Inferior parietal cortex (tissue), 1 donor: ENCODE measurements at regions not wholly inside any gene's neighbourhood (a gene's known extent, or its start where the extent isn't known, plus 50 kb on each side); places are given as distances from the start of the nearest gene placed in this dataset.
A peak's percentile ranks its signal among the peaks of the same experiment; 100 is the strongest.

ENCODE experiments used
- DNase-seq: peaks from one replicate; pipeline ENCODE4 v3.0.0-alpha.2; 2016; ENCODE audit errors: extremely low spot score

DNA sequence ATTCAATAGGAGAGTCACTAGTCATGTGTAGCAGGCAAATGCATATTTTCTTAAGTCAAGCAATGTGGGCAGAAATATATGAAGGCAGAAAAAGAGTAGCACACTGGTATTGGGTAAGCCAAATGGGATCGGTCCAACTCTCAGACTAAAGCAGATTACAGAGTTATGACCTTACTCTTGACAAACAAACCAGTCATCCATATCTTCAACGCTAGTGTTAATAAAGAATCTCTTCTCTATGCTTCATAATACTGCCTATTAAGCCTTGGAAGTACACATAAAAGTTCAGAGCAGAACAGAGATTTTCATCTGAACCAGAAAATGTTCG, 320.2 kb upstream of the JARID2 start:
- no peak for DNase-seq

GRCh38 chr6:14927398-14927797, 318.5 kb upstream of the JARID2 start:
- DNase-seq, result no peak

- DNase-seq, result no peak
Observed at GRCh38 chr6:14929291-14929690, 316.6 kb upstream of the JARID2 start.

DNA sequence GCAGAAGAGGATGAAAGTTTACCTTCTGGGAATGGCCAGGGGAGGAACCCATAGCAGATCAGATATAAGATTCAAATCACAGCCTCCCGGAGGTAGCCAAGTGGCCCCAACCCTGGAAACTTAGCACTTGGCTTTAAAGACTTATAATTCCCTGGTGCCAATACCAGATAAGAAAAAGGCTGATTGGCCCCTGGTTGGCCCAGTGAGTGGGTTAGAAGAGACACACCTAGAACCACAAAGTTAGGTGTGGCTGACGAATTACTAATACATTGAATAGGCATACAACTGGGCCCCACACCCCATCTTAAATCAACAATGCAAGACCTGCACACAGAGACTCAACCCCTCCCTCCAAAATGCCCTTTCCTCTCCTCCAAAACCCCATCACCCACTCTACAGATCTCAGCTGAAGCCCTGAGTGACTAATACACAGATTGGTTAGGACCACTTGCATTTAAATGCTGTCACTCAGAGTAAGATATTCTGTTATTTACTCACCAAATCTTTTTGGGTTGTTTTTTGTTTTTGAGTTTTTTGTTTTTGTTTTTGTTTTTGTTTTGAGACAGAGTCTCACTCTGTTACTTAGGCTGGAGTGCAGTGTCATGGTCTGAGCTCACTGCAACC, 315.4 kb upstream of the JARID2 start:
- no peak for DNase-seq

- peak; percentile 57 for DNase-seq
Observed at GRCh38 chr6:14932485-14933182, 313.2 kb upstream of the JARID2 start.

DNA sequence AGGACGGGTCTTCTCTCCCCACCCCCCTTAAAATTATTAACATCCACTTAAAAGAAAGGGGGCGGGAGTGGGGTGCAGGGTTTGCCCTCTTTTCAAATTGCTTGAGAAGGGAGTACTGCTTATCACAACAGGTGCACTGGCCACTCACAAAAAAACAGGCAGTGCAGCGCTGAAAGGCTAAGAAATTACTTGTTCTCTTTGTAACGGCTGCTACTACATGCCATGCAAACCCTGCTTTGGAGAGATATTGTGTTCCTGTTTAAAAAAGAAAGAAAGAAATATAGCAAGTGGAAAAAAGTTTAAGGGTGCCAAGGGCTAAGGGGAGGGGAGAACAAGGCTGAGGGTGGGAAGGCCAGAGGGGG, 312.7 kb upstream of the JARID2 start:
- no peak for DNase-seq

DNA sequence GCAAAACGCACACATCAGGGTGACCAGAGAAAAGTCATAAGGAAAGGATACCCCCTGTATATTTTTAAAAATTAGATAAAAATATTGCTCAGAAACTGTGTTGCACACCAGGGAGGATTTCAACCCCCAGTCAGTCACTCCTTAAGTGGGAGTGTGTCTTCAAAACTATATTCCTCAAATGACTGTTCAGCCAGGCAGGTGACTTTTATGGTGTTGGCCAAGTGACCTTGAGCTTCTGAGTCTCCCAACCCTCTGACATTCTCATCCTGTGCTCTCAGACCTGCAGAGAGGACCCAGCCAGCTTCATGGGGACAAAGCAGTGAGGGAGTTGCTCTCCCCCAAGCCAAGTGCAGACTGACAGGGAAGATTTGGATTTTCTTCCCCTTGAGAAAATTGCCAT, 311.9 kb upstream of the JARID2 start:
- no peak for DNase-seq

- DNase-seq, result no peak
Observed at GRCh38 chr6:14934844-14935243, 311.0 kb upstream of the JARID2 start.

DNA sequence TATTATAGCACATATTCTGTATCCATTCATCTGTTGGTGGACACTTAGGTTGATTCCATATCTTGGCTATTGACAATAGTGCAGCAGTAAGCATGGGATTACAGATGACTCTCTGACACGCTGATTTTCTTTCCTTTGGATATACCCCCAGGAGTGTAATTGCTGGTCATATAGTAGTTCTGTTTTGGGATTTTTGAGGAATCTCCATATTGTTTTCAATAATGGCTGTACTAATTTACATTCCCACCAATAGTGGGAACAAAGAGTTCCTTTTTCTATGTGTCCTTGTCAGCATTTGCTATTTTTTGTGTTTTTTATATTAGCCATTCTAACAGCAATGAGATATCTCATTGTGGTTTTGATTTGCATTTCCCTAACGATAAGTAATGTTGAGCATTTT, 309.0 kb upstream of the JARID2 start:
- no peak for DNase-seq

GRCh38 chr6:14943116-14943515, 302.8 kb upstream of the JARID2 start:
- DNase-seq, result no peak

DNA sequence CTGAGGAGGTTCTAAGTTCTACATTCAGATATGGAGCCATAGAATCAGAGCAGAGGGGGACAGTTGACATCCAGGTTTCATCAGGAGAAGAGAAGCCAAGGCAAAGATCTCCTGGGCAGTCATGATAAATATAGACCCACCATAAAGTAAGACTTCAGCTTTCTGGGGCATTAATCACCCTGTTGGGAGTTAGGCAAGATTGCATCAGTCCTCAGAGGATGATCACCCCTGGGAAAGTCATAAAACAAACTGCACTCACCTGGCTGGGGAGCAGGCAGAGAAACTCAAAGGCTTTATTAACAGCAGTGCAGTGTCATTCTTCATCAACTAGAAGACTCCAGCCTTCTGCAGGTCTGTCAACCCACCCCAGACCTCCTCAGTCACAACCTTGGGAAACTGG, 301.3 kb upstream of the JARID2 start:
- DNase-seq, result no peak

DNA sequence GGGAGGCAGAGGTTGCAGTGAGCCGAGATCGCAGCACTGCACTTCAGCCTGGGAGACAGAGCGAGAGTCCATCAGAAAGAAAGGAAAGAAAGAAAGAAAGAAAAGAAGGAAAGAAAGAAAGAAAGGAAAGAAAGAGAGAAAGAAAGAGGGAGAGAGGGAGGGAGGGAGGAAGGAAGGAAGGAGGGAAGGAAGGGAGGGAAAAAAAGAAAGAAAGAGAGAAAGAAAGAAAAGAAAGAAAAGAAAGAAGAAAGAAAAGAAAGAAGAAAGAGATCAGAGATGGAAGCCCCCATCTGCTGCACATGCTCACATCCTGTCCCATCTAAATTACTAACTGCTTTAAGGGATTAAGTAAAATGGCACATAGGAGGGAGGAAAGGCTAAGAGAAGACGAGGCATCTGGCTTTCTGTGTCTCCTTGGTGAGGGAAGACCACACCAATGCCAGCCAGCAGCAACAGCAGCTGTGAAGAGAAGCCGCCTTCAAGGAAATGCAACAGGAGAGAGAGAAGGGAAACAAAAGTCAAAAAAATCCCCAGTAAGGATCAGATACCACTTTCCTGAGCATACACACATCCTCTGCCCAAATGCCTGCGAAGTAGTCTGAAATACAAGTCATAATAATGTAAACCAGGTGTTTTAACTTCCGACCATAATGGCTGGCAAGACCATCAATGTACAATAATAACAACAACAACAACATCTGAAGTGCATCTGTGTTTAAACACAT, 300.2 kb upstream of the JARID2 start:
- DNase-seq, result no peak

GRCh38 chr6:14946753-14947152, 299.1 kb upstream of the JARID2 start:
- DNase-seq, result no peak

DNA sequence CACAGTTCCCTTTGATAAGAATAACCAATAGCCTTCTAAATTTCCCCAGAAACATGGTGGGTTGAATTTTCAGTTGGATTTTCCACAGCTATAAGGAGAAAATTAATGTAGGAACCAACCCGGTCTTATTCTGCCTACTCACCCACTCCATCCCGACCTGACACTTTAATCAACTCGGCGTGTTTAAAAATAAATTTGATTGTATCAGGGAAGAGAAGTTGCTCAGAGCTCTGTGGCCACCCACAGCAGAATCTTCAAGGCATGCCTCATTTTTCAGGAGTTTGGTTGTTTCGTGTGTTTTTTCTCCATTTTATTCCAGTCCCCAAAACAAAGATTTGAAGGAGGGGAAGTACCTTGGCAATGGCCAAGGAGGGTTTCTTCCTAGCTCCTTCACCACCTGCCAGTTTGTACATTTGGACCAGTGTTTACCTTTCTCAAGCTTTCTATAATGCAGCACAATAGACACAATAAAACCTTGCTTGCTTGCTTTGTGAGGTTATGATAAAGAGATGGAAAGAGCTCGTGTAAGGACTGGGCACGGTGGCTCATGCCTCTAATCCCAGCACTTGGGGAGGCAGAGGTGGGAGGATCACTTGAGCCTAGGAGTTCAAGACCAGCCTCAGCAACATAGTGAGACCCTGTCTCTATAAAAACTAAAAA, 297.2 kb upstream of the JARID2 start:
- no peak for DNase-seq

GRCh38 chr6:14950103-14950969, 295.5 kb upstream of the JARID2 start:
- no peak for DNase-seq

- DNase-seq, result no peak
Observed at GRCh38 chr6:14950970-14951276, 294.9 kb upstream of the JARID2 start.

DNA sequence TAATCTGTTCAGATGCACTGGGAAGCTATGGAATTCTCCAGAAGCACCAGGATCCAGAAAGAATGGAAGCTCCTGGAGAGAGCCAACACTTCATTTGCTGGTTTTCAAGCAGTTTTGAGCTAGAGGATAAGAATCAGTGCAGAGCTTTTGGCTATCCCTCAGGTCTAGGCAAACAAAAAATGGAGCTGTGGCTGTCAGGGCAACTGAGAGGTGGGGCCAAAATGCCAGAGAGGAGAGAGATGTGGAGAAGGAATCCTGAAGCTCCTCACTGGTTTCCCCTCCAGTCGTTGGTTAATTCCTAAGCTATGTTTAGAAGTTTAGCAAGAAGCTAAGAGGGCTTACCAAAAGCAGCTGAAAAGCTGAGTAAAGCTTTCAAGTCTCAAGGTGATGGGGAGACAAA, 294.2 kb upstream of the JARID2 start:
- no peak for DNase-seq

DNA sequence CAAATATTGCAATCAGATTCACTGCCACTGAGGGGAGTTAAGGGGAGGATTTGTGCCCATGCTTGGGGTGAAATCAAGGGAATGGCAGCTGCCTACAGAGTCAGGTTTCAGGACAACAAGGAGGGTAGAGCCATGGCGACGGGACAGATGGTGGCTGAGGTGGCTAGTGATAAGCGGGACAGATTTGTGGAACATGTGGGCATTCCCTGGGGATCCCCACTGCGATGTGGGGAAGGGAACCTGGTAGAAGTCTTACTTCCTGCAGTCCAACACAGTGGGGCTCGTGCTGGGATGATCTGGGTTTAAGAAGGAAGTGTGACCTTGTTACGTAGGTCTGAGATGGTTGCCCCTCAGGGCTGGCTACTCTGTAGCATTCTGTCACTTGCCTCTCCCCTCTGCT, 292.0 kb upstream of the JARID2 start:
- no peak for DNase-seq

GRCh38 chr6:14957355-14958059, 288.4 kb upstream of the JARID2 start:
- no peak for DNase-seq

DNA sequence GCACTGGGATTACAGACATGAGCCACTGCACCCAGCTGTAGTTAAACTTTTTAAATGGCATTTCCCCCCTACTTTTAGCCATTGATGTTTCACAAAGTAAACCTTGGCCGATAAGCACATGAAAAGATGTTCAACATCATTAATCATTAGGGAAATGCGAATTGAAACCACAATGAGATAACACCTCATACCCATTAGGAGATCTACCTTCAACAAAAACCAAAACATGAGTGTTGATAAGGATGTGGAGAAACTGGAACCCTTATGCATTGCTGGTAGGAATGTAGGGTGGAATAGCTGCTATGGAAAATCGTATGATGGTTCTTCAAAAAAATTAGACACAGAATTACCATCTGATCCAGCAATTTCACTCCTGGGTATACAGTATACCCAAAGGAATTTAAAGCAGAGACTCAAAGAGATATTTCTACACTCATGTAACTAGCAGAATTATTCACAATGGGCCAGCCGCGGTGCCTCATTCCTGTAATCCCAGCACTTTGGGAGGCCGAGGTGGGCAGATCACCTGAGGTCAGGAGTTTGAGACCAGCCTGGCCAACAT, 286.5 kb upstream of the JARID2 start:
- no peak for DNase-seq
